PC-9 (cell line): ENCODE measurements at regions not wholly inside any gene's neighbourhood (a gene's known extent, or its start where the extent isn't known, plus 50 kb on each side); places are given as distances from the start of the nearest gene placed in this dataset.

ENCODE experiments used
- BruUV-seq: library from RNA; stranded (reverse); fragments of 400-500 nt; replicated peaks from 2 replicates; lab custom pipeline; 2021; lab: Mats Ljungman, UMichigan
- CTCF ChIA-PET: fragments of 300-600 bp; sonication (Branson Sonifier 250); formaldehyde crosslinking; loops from one replicate; lab custom pipeline; 2022; ENCODE audit warnings: antibody characterized with exemption; lab: Charles Lee
- POLR2A ChIA-PET: fragments of 300-600 bp; sonication (Branson Sonifier 250); formaldehyde crosslinking; loops from one replicate; lab custom pipeline; 2022; ENCODE audit warnings: antibody characterized with exemption; ENCODE audit not compliant: unreplicated experiment; lab: Charles Lee
- DNase-seq, 2 experiments: peaks; one replicate each; pipeline versions ENCODE4 v3.0.0 to v3.0.0-alpha.2; 2015 to 2022; ENCODE audit warnings: mixed read lengths in 1 of 2
- H2AFZ ChIP-seq: fragments of 200-600 bp; sonication (generic); 2 replicates; pipeline ENCODE4 v1.8.1; 2017; ENCODE audit warnings: antibody characterized with exemption
- H3F3A ChIP-seq: fragments of 200-600 bp; sonication (generic); 2 replicates; pipeline ENCODE4 v1.8.1; 2017; ENCODE audit warnings: antibody characterized with exemption, mild to moderate bottlenecking, low read depth; ENCODE audit not compliant: insufficient read depth
- H3K27ac ChIP-seq: fragments of 200-600 bp; sonication (generic); 2 replicates; pipeline ENCODE4 v1.6.1; 2016; ENCODE audit warnings: mixed run types
- H3K27me3 ChIP-seq: fragments of 200-600 bp; sonication (generic); 2 replicates; pipeline ENCODE4 v1.6.1; 2016; ENCODE audit warnings: low read depth, mixed run types; ENCODE audit not compliant: insufficient read depth
- H3K36me3 ChIP-seq: fragments of 200-600 bp; sonication (generic); 2 replicates; pipeline ENCODE4 v1.6.1; 2016; ENCODE audit warnings: low read depth, mixed run types
- H3K4me1 ChIP-seq: fragments of 200-600 bp; sonication (generic); replicated peaks from 2 replicates; pipeline ENCODE4 v1.6.1; 2016; ENCODE audit warnings: mixed run types; ENCODE audit not compliant: insufficient read depth
- H3K4me2 ChIP-seq: fragments of 200-600 bp; sonication (generic); 2 replicates; pipeline ENCODE4 v1.6.1; 2017; ENCODE audit warnings: mixed run types
- H3K4me3 ChIP-seq: fragments of 200-600 bp; sonication (generic); 2 replicates; pipeline ENCODE4 v1.6.1; 2016; ENCODE audit warnings: mixed run types
- H3K79me2 ChIP-seq: fragments of 200-600 bp; sonication (generic); 2 replicates; pipeline ENCODE4 v1.6.1; 2017; ENCODE audit warnings: low read depth, mixed run types
- H3K9me2 ChIP-seq: fragments of 200-600 bp; sonication (generic); 2 replicates; pipeline ENCODE4 v1.8.1; 2017; ENCODE audit warnings: mild to moderate bottlenecking; ENCODE audit not compliant: insufficient read depth
- H3K9me3 ChIP-seq: fragments of 200-600 bp; sonication (generic); 2 replicates; pipeline ENCODE4 v1.8.1; 2016; ENCODE audit warnings: low read depth; ENCODE audit not compliant: insufficient read depth
- H4K20me1 ChIP-seq: fragments of 200-600 bp; sonication (generic); 2 replicates; pipeline ENCODE4 v1.8.1; 2017; ENCODE audit not compliant: insufficient read depth
- CTCF ChIP-seq: fragments of 200-600 bp; sonication (generic); conservative IDR thresholded peaks from 2 replicates; pipeline ENCODE4 v1.6.1; 2017; ENCODE audit warnings: mixed run types, antibody characterized with exemption, mild to moderate bottlenecking, moderate library complexity
- EZH2 ChIP-seq: fragments of 200-600 bp; sonication (generic); IDR thresholded peaks from 2 replicates; pipeline ENCODE4 v1.8.0; 2017; ENCODE audit warnings: antibody characterized with exemption, low read depth
- intact Hi-C: fragments of 100-400 bp; cut with micrococcal nuclease; formaldehyde crosslinking; loops from one replicate; pipeline ENCODE4 v1.10.0; 2022; ENCODE audit not compliant: unreplicated experiment

DNA sequence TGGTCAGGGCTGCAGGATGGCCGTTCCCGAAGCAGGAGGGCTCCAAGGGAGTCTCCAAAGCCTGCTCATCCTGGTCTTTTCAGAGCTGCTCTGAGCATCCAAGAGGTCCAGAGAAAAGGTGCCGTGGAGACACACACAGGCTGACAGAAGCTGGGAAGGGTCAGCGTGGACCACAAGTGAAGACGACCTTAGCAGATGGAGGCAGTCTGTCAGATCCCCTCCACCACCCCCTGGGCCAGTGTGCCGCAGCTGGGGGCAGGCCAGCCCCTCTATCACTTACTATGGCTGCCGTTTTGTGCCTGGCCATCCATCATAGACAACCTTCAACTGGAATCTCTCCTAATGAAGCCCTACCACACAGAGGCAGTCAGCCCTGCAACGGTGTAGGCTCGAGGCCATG is 335.1 kb upstream of the RGMA start:
- Histone ChIP-seq H3K9me3 (no peaks in the 10 kb centered on the region), H4K20me1 (no peaks in the 10 kb centered on the region), H3K27ac (no peak overlapping the region), H3F3A (no peaks in the 10 kb centered on the region), H3K4me2 (no peak overlapping the region), H3K9me2 (no peaks in the 10 kb centered on the region), H3K36me3 (no peaks in the 10 kb centered on the region), H2AFZ (no peak overlapping the region), H3K27me3 (peaks cover 21% of the 10 kb centered on the region), H3K4me3 (no peak overlapping the region), H3K79me2 (no peaks in the 10 kb centered on the region), H3K4me1 (no peaks in the 10 kb centered on the region)
- intact Hi-C loops, result no loop called here
- no TSS peak for BruUV-seq
- no peak for DNase-seq
- CTCF ChIA-PET, result no interaction called here
- TF ChIP-seq EZH2, result no peak
- TF ChIP-seq CTCF, result no peak
- POLR2A ChIA-PET, result no interaction called here

- TF ChIP-seq EZH2 (no peak), CTCF (no peak)
- no TSS peak for BruUV-seq
- no peak overlapping the region for H3K27ac ChIP-seq
- intact Hi-C loops, result no loop called here
- H3K4me2 ChIP-seq, result no peak overlapping the region
- no peaks in the 10 kb centered on the region for H3K9me3 ChIP-seq
- H3K27me3 ChIP-seq, result peaks cover 37% of the 10 kb centered on the region
- H3K79me2 ChIP-seq, result no peaks in the 10 kb centered on the region
- no peaks in the 10 kb centered on the region for H3K36me3 ChIP-seq
- no peaks in the 10 kb centered on the region for H3K4me1 ChIP-seq
- CTCF ChIA-PET, result no interaction called here
- no peak overlapping the region for H3K4me3 ChIP-seq
- H3F3A ChIP-seq, result no peaks in the 10 kb centered on the region
- no peak overlapping the region for H2AFZ ChIP-seq
- no peak for DNase-seq
- no peaks in the 10 kb centered on the region for H4K20me1 ChIP-seq
- POLR2A ChIA-PET, result no interaction called here
- H3K9me2 ChIP-seq, result no peaks in the 10 kb centered on the region
Observed at GRCh38 chr15:93422476-93422875, 333.5 kb upstream of the RGMA start.

GRCh38 chr15:93420477-93420876 is 331.5 kb upstream of the RGMA start:
- H3K4me3 ChIP-seq, result no peak overlapping the region
- no peak overlapping the region for H3K27ac ChIP-seq
- H3K36me3 ChIP-seq, result no peaks in the 10 kb centered on the region
- H2AFZ ChIP-seq, result no peak overlapping the region
- H3K9me3 ChIP-seq, result no peaks in the 10 kb centered on the region
- no peaks in the 10 kb centered on the region for H3K79me2 ChIP-seq
- intact Hi-C loops, result no loop called here
- H3K27me3 ChIP-seq, result peaks cover 53% of the 10 kb centered on the region
- BruUV-seq, result no TSS peak
- H3K9me2 ChIP-seq, result no peaks in the 10 kb centered on the region
- no peaks in the 10 kb centered on the region for H3K4me1 ChIP-seq
- no peaks in the 10 kb centered on the region for H3F3A ChIP-seq
- ChIA-PET POLR2A (no interaction called here), CTCF (no interaction called here)
- TF ChIP-seq EZH2 (no peak), CTCF (no peak)
- no peaks in the 10 kb centered on the region for H4K20me1 ChIP-seq
- no peak overlapping the region for H3K4me2 ChIP-seq
- no peak for DNase-seq
